H1 (cell line): ENCODE measurements at regions not wholly inside any gene's neighbourhood (a gene's known extent, or its start where the extent isn't known, plus 50 kb on each side); places are given as distances from the start of the nearest gene placed in this dataset.

Experiments
- CHD2 ChIP-seq: IDR thresholded peaks from 2 replicates; pipeline ENCODE4 v1.6.1; 2012; ENCODE audit warnings: low read length, improper control_type of control experiment
- JUN ChIP-seq: IDR thresholded peaks from 2 replicates; pipeline ENCODE4 v1.6.1; 2011; ENCODE audit warnings: low read depth, mild to moderate bottlenecking, improper control_type of control experiment, low read length
- RNF2 ChIP-seq: fragments of 200-900, 300-1000 bp; sonication (generic); IDR thresholded peaks from 2 replicates; pipeline ENCODE4 v1.7.1; 2016; ENCODE audit warnings: borderline replicate concordance, low read depth, mild to moderate bottlenecking, antibody characterized with exemption, low read length; ENCODE audit not compliant: poor library complexity, severe bottlenecking; ENCODE audit errors: missing control alignments
- SP2 ChIP-seq: IDR thresholded peaks from 2 replicates; pipeline ENCODE4 v1.6.1; 2012; ENCODE audit warnings: mild to moderate bottlenecking, low read length, inconsistent platforms

GRCh38 chr7:98705626-98706025 is 88.5 kb downstream of the NPTX2 start (continued):
- TF ChIP-seq JUN: no peak
- no peak for TF ChIP-seq CHD2
- no peak for TF ChIP-seq SP2
- no peak for TF ChIP-seq RNF2
